ENCODE measurements at regions not wholly inside any gene's neighbourhood (a gene's known extent, or its start where the extent isn't known, plus 50 kb on each side); places are given as distances from the start of the nearest gene placed in this dataset.
"Not testable (repeated sequence)": the region's sequence is repeated elsewhere in the genome, so short reads cannot be mapped to it uniquely, and the experiment has no call there.

DNA sequence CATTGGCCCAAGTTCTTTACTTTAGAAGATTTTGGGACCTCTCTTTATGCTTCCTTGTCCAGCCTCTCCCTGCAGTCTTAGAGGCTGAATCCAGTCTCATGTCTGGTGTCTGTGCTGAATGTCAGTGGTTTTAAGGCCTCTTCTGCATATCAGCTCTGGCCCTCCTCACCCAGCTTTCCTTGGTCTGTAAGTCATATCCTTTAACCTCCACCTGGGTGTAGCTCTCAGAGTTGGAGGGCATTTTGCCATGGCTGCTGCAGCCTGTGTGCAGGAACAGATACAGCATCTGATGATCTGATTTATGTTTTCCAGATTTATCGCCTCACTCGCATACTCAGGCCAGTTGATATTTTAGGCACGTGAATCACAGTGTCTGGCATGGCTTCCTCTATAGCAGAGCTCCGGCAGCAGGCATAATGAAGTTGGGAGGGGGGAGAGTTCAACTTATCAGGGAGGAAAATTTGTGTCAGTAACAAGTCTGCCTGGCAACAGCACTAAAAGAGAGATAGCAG lies 335.0 kb downstream of the PCNX1 start:
- no peak for DNase-seq

DNA sequence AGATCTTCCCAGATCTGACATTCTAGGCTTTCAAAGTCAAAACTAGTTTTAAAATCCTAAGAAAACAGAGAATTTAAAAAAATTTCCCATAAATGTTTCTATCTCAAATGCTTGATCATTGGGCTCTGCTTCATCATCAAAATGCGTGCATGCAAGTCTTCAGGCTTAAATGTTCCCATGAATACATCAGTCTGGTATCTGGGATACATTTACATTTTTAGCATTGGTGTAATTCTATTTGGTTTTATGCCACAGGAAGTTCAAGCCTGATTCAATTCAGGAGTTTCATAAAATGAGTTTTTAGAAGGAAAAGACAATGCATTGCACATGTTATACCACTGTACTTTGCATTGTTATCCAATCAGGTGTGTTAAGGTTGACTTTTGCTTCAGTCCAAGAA lies 336.4 kb downstream of the PCNX1 start:
- DNase-seq = no peak

- DNase-seq = no peak
Observed at GRCh38 chr14:71244341-71244740, 337.1 kb downstream of the PCNX1 start.

GRCh38 chr14:71245659-71246361 lies 338.6 kb downstream of the PCNX1 start:
- DNase-seq = no peak

GRCh38 chr14:71246539-71246938 lies 339.3 kb downstream of the PCNX1 start:
- no peak for DNase-seq

DNA sequence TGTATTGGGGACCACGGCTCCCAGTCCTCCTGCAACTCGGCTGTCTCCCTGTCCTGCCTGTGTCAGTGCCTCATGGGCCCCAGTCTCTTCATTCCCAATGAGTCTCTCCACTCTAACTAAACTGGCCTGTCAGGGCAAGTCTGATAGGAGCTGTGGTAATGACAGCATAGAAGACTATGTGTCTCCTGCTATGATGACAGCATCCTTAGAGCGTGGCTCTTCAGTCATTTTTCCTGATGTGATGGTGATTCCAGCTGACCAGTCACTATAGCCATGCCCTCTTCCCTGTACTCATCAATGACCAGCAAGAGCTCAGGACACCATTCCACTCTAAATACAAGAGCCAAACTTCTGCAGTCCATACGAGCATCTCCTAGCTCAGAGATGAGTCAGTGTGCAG lies 339.8 kb downstream of the PCNX1 start:
- no peak for DNase-seq

- no peak for DNase-seq
Observed at GRCh38 chr14:71248194-71248593, 340.9 kb downstream of the PCNX1 start.

DNA sequence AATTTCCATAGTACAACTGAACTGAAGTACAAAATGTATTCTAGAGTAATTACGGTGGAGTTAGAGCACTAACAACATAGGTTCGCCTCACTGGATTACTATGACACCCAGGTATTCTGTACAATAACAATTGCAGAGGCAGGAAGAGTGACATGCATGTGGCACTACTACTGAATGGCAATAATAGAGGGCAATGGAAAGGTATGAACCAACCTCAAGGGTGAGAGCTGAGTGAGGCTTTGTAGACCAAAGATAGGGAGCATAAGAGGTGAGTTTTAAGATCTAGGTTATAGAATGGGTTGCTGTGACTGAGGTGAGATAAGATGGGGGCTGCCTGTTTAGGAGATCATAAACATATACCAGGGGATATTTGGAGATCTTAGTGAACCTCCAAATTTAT lies 343.1 kb downstream of the PCNX1 start:
- no peak for DNase-seq

- no peak for DNase-seq
Observed at GRCh38 chr14:71250791-71251190, 343.5 kb downstream of the PCNX1 start.

DNA sequence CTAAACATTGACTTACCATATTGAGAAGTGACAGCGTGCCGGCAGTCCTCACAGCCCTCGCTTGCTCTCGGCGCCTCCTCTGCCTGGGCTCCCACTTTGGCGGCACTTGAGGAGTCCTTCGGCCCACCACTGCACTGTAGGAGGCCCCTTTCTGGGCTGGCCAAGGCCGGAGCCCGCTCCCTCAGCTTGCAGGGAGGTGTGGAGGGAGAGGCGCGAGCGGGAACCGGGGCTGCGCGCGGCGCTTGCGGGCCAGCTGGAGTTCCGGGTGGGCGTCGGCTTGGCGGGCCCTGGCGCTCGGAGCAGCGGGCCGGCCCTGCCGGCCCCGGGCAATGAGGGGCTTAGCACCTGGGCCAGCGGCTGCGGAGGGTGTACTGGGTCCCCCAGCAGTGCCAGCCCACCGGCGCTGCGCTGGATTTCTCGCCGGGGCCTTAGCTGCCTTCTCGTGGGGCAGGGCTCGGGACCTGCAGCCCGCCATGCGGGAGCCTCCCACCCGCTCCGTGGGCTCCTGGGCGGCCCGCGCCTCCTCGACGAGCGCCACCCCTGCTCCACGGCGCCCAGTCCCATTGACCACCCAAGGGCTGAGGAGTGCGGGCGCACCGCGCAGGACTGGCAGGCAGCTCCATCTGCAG lies 346.9 kb downstream of the PCNX1 start:
- not testable (repeated sequence) for DNase-seq

- no peak for DNase-seq
Observed at GRCh38 chr14:71261206-71261605, 353.9 kb downstream of the PCNX1 start.

DNA sequence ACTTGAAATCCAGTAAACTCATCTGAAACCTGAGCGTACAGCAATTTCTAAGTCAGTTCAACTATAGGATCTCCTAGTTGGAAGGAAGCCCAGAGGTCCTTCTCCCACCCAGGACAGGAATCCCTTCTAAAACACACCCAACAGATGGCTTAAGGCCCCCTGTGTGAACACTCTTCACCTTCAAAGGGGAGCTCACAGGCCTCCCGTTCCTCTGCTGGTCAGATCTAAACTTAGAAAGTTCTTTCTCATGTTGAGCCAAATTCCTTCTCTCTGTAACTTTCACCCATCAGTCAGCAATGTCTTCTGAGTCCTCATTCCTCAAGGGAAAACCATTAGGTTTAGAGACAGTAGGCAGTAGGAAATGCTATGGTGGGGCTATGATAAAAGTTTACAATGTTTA lies 355.2 kb downstream of the PCNX1 start:
- no peak for DNase-seq

GRCh38 chr14:71264260-71264659 lies 357.0 kb downstream of the PCNX1 start:
- no peak for DNase-seq

GRCh38 chr14:71267007-71267513 lies 359.8 kb downstream of the PCNX1 start:
- no peak for DNase-seq

DNA sequence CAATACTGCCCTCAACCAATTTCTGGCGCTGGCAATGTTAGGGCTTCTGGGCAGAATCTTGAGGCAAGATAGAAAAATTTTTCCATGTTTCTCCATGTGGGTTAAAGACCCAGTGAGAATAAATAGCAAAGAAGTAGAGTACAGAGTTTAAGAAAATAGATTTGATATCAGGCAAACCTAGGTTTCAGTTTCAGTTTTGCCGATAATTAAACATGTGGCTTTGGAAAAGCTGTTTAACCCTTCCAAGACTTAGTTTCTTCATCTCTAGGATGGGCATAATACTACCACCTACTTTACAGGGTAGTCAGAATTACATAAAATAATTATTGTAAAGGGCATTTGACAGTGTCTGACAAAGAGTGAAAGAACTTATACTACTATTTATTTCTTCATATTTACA lies 360.4 kb downstream of the PCNX1 start:
- no peak for DNase-seq

DNA sequence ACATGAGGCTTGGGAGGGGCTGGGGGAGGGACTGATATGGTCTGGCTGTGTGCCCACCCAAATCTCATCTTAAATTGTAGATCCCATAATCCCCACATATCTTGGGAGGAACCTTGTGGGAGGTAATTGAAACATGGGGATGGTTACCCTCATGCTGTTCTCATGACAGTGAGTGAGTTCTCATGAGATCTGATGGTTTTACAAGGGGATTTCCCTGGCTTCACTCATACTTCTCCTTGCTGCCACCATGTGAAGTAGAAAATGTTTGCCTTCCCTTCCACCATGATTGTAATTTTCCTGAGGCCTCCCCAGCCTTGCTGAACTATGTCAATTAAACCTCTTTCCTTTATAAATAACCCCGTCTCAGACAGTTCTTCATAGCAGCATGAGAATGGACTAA lies 362.9 kb downstream of the PCNX1 start:
- DNase-seq = no peak

GRCh38 chr14:71271166-71271945 lies 364.1 kb downstream of the PCNX1 start:
- DNase-seq = no peak

DNA sequence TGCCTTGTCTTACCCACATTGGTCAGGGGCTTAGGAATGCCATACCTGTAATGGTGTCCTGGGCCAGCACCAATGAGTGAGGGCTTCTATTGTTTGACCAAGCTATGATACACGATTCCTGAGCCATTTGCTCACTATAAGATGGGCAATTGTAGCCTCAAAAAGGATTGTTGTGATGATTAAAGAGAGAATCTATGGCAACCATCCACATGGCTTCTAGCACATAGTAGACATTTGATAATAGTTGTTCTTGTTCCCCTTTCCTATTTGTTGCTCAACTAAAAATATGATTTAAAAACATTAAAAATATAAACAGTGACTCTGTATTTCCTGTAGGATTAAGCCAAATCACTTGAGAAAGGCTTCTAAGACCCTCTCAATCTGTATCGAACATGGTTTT lies 366.1 kb downstream of the PCNX1 start:
- DNase-seq = no peak

DNA sequence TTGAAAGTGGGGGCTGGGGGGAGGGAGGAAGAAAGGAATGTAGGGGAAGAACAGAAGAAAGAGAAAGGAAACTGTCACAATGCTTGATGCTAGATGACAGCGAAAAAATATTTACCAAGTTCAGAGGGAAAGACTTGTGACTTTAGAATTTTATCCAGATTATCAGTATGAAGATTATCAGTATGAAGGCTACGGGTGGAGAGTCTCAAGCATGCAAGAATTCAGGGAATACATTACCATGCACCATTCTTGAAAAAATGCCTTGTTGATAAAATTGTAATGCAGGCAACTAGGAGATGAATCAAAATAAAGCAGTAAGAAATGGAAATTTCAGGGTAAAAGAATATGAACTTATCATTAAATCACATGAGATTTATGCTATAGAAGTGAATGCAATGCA lies 376.8 kb downstream of the PCNX1 start:
- no peak for DNase-seq

DNA sequence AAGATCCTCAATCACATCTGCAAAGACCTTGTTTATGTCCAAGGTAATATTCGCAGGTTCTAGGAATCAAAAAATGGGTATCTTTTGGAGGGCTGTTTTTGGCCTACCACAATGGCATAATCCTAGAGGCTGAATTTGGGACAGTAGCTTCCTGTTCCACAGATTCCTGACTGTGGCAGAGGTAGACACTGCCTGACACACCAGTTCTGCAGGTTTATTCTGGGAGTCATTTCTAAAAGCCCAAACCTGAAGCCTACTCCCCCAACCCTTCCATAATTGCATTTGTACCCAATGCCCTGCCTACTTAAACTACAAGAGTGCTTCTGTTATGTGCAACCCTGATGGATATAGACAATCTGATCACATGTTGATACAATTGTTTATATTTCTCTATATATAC lies 378.9 kb downstream of the PCNX1 start:
- DNase-seq = no peak

GRCh38 chr14:71287567-71287966 lies 380.3 kb downstream of the PCNX1 start:
- DNase-seq = no peak

DNA sequence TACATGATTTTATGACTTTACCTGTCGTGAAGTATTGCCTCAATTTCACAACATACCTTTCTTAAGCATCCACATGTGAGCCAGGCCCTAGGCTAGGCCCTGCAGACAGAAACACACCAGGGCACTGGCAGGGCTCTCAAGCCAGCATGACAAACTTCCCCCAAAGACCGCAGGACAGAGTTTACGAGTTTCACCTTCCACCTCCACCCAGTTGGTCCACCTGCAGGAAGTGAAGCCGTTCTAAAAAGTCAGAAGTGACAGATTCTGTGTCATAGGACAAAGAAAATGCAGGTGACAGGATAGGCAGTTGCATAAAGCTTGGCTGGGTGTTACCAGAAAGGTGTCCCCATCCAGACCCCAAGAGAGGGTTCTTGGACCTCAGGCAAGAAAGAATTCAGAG lies 382.3 kb downstream of the PCNX1 start:
- DNase-seq = no peak

- no peak for DNase-seq
Observed at GRCh38 chr14:71290301-71290700, 383.0 kb downstream of the PCNX1 start.

DNA sequence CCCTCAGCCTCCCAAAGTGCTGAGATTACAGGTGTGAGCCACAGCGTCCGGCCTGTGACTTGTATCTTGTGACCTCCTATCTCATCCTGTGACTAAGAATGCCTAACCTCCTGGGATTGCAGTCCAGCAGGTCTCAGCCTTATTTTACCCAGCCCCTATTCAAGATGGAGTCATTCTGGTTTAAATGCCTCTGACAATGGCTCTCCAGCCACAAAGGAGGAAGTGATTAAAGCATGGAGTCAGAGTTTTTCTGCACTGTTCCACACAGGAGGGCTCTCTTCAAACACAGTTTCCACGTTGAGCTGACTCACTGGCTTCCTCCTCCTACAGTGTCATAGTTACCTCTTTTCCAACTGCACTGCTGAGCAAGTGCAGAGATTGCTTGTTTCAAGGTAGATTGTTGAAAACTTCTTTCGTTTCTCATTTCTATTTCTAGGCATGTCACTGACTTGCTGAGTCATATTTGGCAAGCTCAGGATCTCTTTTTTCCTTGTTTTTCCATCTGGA lies 383.8 kb downstream of the PCNX1 start:
- no peak for DNase-seq
